ENCODE measurements at regions not wholly inside any gene's neighbourhood (a gene's known extent, or its start where the extent isn't known, plus 50 kb on each side); places are given as distances from the start of the nearest gene placed in this dataset.

DNA sequence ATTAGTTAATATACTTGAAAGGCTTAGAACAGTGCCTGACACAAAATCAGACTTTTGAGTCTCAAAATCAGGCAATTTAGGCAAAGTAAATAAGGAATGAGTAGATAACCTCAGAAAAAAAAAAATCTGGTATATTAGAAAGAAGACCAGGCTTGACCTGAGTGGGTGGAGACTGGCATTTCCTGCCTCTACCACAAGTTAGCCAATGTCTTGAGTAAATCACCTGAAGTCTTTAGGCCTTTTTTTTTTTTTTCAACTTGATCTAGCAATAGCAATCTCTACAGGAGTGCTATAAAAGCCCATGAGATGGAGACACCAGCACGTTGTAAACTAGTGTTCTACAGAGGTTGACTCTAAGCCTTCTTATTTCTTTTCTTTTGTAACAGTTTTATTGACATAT, 104.2 kb upstream of the RASEF start:
- DNase-seq (ENCODE audit: low spot score) (no peak), ATAC-seq (0 out of 2 replicates have a peak, but pooled peaks have one; percentile 20)
- POLR2A ChIA-PET: no interaction called here
- no peak overlapping the region for H3K27ac Mint-ChIP-seq
- H3K9me3 Mint-ChIP-seq: peaks cover 19% of the 10 kb centered on the region
- 0 out of 2 replicates have a peak, but pooled peaks cover 2% of the 10 kb centered on the region for H3K4me1 Mint-ChIP-seq
- no peaks in the 10 kb centered on the region; the same call in 1 of the 2 replicates for H3K36me3 Mint-ChIP-seq
- H3K27me3 Mint-ChIP-seq (ENCODE audit: low read depth): no peaks in the 10 kb centered on the region
- no peak overlapping the region for H3K4me3 Mint-ChIP-seq
- CTCF ChIA-PET: no interaction called here
- no peak for TF ChIP-seq NR1H2 (CRISPR knock-in tag; IDR thresholded peaks at IDR 0.05)
- no peak for TF ChIP-seq JAZF1 (CRISPR knock-in tag; IDR thresholded peaks at IDR 0.05)
- TF ChIP-seq, protein P1, sequence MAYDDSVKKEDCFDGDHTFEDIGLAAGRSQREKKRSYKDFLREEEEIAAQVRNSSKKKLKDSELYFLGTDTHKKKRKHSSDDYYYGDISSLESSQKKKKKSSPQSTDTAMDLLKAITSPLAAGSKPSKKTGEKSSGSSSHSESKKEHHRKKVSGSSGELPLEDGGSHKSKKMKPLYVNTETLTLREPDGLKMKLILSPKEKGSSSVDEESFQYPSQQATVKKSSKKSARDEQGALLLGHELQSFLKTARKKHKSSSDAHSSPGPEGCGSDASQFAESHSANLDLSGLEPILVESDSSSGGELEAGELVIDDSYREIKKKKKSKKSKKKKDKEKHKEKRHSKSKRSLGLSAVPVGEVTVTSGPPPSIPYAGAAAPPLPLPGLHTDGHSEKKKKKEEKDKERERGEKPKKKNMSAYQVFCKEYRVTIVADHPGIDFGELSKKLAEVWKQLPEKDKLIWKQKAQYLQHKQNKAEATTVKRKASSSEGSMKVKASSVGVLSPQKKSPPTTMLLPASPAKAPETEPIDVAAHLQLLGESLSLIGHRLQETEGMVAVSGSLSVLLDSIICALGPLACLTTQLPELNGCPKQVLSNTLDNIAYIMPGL (CRISPR knock-in tag; IDR thresholded peaks at IDR 0.05): no peak
- TF ChIP-seq, protein P2, sequence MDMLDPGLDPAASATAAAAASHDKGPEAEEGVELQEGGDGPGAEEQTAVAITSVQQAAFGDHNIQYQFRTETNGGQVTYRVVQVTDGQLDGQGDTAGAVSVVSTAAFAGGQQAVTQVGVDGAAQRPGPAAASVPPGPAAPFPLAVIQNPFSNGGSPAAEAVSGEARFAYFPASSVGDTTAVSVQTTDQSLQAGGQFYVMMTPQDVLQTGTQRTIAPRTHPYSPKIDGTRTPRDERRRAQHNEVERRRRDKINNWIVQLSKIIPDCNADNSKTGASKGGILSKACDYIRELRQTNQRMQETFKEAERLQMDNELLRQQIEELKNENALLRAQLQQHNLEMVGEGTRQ (CRISPR knock-in tag; IDR thresholded peaks at IDR 0.05): no peak
- TF ChIP-seq, protein P3, sequence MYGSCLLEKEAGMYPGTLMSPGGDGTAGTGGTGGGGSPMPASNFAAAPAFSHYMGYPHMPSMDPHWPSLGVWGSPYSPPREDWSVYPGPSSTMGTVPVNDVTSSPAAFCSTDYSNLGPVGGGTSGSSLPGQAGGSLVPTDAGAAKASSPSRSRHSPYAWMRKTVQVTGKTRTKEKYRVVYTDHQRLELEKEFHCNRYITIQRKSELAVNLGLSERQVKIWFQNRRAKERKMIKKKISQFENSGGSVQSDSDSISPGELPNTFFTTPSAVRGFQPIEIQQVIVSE (CRISPR knock-in tag; IDR thresholded peaks at IDR 0.05; ENCODE audit: borderline replicate concordance): no peak
- TF ChIP-seq ZNF671 (CRISPR knock-in tag; IDR thresholded peaks at IDR 0.05): no peak
- TF ChIP-seq, protein P4, sequence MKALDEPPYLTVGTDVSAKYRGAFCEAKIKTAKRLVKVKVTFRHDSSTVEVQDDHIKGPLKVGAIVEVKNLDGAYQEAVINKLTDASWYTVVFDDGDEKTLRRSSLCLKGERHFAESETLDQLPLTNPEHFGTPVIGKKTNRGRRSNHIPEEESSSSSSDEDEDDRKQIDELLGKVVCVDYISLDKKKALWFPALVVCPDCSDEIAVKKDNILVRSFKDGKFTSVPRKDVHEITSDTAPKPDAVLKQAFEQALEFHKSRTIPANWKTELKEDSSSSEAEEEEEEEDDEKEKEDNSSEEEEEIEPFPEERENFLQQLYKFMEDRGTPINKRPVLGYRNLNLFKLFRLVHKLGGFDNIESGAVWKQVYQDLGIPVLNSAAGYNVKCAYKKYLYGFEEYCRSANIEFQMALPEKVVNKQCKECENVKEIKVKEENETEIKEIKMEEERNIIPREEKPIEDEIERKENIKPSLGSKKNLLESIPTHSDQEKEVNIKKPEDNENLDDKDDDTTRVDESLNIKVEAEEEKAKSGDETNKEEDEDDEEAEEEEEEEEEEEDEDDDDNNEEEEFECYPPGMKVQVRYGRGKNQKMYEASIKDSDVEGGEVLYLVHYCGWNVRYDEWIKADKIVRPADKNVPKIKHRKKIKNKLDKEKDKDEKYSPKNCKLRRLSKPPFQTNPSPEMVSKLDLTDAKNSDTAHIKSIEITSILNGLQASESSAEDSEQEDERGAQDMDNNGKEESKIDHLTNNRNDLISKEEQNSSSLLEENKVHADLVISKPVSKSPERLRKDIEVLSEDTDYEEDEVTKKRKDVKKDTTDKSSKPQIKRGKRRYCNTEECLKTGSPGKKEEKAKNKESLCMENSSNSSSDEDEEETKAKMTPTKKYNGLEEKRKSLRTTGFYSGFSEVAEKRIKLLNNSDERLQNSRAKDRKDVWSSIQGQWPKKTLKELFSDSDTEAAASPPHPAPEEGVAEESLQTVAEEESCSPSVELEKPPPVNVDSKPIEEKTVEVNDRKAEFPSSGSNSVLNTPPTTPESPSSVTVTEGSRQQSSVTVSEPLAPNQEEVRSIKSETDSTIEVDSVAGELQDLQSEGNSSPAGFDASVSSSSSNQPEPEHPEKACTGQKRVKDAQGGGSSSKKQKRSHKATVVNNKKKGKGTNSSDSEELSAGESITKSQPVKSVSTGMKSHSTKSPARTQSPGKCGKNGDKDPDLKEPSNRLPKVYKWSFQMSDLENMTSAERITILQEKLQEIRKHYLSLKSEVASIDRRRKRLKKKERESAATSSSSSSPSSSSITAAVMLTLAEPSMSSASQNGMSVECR (CRISPR knock-in tag; IDR thresholded peaks at IDR 0.05; ENCODE audit: borderline replicate concordance): no peak
- TF ChIP-seq TEAD1 (CRISPR knock-in tag; IDR thresholded peaks at IDR 0.05): no peak
- TF ChIP-seq ZNF396 (CRISPR knock-in tag; IDR thresholded peaks at IDR 0.05; ENCODE audit: borderline replicate concordance): no peak

DNA sequence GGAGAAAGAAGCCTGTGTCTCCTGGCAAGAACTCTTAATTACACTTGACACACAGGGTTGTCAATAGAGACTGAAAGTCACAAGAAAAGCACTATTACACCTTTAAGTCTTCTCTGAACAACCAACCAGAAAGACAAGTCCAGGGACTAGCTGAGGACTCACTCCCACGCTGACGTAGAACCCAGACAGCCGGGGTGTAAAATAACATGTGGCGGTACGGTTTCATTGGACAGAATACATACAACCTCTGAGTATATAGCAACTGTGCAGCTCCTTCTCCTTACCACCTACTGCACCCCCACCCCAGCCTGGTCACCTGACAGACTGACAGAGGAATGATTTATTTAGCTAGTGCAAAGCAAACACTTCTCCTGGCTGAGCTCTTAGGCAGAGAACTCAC, 103.4 kb upstream of the RASEF start:
- Mint-ChIP-seq H3K27ac (no peak overlapping the region), H3K36me3 (no peaks in the 10 kb centered on the region; the same call in 1 of the 2 replicates), H3K4me3 (no peak overlapping the region), H3K4me1 (0 out of 2 replicates have a peak, but pooled peaks cover 2% of the 10 kb centered on the region), H3K27me3 (ENCODE audit: low read depth) (no peaks in the 10 kb centered on the region), H3K9me3 (peaks cover 19% of the 10 kb centered on the region)
- ChIA-PET CTCF (no interaction called here), POLR2A (no interaction called here)
- ATAC-seq: no peak
- DNase-seq (ENCODE audit: low spot score): no peak
- TF ChIP-seq, protein P3 (CRISPR knock-in tag; IDR thresholded peaks at IDR 0.05; ENCODE audit: borderline replicate concordance): no peak
- TF ChIP-seq, protein P5, sequence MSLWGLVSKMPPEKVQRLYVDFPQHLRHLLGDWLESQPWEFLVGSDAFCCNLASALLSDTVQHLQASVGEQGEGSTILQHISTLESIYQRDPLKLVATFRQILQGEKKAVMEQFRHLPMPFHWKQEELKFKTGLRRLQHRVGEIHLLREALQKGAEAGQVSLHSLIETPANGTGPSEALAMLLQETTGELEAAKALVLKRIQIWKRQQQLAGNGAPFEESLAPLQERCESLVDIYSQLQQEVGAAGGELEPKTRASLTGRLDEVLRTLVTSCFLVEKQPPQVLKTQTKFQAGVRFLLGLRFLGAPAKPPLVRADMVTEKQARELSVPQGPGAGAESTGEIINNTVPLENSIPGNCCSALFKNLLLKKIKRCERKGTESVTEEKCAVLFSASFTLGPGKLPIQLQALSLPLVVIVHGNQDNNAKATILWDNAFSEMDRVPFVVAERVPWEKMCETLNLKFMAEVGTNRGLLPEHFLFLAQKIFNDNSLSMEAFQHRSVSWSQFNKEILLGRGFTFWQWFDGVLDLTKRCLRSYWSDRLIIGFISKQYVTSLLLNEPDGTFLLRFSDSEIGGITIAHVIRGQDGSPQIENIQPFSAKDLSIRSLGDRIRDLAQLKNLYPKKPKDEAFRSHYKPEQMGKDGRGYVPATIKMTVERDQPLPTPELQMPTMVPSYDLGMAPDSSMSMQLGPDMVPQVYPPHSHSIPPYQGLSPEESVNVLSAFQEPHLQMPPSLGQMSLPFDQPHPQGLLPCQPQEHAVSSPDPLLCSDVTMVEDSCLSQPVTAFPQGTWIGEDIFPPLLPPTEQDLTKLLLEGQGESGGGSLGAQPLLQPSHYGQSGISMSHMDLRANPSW (CRISPR knock-in tag; conservative IDR thresholded peaks at IDR 0.05; ENCODE audit: low read depth): no peak
- TF ChIP-seq, protein P6, sequence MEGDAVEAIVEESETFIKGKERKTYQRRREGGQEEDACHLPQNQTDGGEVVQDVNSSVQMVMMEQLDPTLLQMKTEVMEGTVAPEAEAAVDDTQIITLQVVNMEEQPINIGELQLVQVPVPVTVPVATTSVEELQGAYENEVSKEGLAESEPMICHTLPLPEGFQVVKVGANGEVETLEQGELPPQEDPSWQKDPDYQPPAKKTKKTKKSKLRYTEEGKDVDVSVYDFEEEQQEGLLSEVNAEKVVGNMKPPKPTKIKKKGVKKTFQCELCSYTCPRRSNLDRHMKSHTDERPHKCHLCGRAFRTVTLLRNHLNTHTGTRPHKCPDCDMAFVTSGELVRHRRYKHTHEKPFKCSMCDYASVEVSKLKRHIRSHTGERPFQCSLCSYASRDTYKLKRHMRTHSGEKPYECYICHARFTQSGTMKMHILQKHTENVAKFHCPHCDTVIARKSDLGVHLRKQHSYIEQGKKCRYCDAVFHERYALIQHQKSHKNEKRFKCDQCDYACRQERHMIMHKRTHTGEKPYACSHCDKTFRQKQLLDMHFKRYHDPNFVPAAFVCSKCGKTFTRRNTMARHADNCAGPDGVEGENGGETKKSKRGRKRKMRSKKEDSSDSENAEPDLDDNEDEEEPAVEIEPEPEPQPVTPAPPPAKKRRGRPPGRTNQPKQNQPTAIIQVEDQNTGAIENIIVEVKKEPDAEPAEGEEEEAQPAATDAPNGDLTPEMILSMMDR (IDR thresholded peaks at IDR 0.05): no peak
- TF ChIP-seq, protein P7, sequence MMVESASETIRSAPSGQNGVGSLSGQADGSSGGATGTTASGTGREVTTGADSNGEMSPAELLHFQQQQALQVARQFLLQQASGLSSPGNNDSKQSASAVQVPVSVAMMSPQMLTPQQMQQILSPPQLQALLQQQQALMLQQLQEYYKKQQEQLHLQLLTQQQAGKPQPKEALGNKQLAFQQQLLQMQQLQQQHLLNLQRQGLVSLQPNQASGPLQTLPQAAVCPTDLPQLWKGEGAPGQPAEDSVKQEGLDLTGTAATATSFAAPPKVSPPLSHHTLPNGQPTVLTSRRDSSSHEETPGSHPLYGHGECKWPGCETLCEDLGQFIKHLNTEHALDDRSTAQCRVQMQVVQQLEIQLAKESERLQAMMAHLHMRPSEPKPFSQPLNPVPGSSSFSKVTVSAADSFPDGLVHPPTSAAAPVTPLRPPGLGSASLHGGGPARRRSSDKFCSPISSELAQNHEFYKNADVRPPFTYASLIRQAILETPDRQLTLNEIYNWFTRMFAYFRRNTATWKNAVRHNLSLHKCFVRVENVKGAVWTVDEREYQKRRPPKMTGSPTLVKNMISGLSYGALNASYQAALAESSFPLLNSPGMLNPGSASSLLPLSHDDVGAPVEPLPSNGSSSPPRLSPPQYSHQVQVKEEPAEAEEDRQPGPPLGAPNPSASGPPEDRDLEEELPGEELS (CRISPR knock-in tag; IDR thresholded peaks at IDR 0.05): no peak
- TF ChIP-seq, protein P8, sequence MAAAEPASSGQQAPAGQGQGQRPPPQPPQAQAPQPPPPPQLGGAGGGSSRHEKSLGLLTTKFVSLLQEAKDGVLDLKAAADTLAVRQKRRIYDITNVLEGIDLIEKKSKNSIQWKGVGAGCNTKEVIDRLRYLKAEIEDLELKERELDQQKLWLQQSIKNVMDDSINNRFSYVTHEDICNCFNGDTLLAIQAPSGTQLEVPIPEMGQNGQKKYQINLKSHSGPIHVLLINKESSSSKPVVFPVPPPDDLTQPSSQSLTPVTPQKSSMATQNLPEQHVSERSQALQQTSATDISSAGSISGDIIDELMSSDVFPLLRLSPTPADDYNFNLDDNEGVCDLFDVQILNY (CRISPR knock-in tag; IDR thresholded peaks at IDR 0.05): no peak
- TF ChIP-seq, protein P9, sequence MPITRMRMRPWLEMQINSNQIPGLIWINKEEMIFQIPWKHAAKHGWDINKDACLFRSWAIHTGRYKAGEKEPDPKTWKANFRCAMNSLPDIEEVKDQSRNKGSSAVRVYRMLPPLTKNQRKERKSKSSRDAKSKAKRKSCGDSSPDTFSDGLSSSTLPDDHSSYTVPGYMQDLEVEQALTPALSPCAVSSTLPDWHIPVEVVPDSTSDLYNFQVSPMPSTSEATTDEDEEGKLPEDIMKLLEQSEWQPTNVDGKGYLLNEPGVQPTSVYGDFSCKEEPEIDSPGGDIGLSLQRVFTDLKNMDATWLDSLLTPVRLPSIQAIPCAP (CRISPR knock-in tag; IDR thresholded peaks at IDR 0.05): no peak
- TF ChIP-seq, protein P10, sequence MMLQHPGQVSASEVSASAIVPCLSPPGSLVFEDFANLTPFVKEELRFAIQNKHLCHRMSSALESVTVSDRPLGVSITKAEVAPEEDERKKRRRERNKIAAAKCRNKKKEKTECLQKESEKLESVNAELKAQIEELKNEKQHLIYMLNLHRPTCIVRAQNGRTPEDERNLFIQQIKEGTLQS (CRISPR knock-in tag; conservative IDR thresholded peaks at IDR 0.05): no peak
- TF ChIP-seq ZNF317 (CRISPR knock-in tag; IDR thresholded peaks at IDR 0.05; ENCODE audit: borderline replicate concordance, low read depth): no peak

Measured in WTC11 (cell line).